Glomerular endothelial cell (primary cell): ENCODE measurements at regions not wholly inside any gene's neighbourhood (a gene's known extent, or its start where the extent isn't known, plus 50 kb on each side); places are given as distances from the start of the nearest gene placed in this dataset.

Source experiments
- DNase-seq: peaks from one replicate; pipeline ENCODE4 v3.0.0-alpha.2; 2011; ENCODE audit warnings: low read depth, low spot score; ENCODE audit errors: extremely low read depth

DNA sequence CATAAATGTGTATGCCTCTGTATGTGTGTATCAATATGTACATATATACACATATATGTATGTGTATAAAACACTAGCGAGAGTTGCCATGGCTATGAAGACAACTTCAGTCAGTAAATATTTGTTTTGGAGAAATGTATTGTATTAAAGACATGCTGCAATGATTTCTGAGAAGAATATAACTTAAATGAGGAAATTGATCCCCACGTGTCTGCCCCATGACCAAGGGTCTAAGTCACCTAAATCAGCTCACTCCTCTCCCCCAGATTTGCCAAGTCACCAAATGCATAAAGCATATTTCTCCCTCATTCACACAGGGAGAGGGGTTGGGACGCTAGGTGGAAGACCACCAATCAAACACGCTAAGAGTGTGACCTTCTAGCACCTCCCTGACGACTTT, 58.3 kb upstream of the LYST start:
- DNase-seq, result no peak

DNA sequence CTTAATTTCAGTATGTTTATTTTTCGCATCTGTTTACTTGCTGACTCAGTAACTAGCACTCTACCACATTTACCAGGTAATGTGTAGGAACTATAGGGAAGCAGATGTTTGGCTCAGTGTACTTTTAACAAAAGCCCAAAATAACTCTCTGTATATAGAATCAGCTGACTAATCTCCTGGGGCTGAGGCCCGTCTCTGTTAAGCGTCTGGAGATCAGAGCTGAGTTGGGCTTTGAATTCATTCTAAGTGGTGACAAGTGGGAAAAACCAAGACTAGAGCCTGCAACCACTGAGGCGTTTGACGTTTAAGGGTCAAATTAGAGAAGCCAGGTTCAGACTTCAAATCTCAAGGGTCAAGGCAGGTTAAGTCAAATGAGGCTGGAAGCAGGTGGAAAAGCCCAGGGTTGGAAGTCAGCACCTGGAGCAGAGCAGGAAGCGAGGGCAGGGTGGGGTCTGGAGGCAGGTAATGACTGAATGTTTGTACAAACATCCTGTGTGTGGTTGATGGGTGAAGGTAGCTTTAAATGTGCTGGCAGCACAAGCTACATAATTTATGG, 56.8 kb upstream of the LYST start:
- DNase-seq, result no peak

DNA sequence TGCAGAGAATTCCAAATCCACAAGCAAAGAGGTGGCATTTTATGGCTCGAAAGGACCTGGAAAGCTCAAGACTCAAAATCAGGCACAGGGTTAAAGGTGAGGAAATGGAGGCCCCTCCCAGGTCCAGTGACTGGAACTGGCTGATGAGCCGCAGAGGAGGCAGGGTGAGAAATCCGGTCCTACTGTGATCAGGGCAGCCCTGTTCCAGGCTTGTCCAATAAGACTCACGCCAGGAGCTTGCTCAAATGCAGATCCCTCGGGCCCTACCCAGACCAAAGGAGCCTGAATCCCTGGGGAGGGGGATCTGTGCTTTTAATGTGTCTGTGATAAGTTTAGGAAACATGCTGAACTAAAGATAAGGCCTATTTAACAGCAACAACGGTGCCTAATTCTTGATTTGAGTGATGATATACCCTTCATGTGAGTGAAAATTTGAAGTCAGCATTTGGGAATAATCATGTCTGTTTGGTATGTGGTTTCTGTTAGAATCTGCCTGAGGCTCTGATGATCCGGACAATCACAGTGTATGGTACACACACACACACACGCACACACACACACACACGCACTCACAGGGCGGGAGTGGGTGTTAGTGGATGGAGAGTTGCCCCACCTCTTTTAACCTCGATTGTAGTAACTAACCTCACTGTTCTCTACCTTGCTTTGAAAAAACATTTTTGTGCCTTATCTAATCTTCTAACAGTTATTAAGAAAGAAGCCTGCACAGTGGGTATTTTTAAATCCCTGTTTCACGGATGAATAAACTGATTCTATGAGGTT, 54.1 kb upstream of the LYST start:
- no peak for DNase-seq

DNA sequence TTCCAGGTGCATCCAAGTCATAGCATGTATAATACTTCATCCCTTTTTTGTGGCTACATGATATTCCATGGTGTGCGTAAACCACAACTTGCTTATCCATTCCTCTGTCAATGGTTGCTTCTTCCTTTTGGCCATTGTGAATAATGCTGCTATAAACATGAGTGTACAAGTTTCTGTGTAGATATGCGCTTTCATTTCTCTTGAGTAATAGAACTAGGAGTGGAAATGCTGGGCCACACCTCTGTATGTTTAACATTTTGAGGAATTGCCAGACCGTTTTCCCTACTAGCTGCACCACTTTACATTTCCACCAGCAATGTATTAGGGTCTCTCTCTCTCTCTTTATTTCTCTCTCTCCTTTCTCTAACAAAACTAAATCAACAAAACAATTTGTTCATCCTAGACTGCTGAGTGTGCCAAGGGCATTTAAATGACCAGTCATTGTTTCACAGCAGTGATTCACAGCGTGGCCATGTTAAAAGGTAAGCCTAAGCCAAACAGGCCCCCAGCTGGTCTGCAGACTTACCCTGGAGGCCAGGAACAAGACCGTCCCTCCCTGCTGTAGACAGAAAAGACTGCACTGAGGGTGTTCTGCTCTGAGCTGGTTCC, 53.2 kb upstream of the LYST start:
- DNase-seq, result peak; percentile 41

DNA sequence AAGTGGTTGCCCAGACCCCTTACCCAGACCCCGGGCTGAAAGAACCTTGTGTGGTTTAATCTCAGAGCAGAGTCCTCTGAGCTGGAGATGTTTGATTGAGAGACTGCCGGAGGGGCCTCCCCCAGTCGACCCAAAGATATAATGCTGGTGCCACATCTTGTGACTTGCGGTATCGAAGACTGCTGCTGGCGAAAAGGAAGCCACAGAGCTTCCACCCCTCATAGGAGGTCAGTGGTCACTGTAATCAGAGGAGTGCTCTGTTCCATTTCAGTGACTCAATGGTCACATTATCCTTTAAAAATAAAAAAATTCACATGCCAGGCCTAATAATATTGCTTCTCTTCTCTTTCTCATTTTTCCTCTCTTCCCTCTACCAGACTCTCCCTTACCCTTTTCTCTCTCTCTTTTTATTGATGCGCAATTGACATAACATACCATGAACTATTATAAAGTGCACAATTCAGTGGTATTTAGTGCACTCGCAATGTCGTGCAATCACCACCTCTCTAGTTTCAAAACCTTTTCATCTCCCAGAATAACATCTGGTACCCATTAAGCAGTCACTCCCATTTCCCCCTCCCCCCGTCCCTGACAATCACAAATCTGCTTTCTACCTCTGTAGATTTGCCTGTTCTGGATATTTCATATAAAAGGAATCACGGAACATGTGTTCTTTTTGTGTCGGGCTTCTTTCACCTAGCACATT, 52.6 kb upstream of the LYST start:
- DNase-seq, result no peak

DNA sequence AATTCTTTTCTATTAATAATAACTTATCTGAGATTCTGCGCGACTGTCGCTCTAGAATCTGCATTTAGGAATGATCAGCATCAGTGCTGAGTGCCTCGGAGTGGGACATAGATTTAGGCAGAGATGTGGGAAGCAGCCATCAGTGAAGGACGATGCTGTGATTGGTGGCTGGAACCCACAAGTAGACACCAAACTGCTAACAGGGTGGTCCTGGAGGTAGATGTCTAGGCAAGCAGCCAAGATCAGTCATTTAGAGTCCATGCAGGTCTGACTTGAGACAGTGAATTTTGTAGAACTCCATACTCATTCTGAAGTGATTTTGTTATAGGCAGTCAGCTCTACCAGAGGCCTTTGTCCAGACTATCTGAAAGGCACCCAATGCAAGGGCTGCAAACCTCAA, 51.8 kb upstream of the LYST start:
- no peak for DNase-seq

DNA sequence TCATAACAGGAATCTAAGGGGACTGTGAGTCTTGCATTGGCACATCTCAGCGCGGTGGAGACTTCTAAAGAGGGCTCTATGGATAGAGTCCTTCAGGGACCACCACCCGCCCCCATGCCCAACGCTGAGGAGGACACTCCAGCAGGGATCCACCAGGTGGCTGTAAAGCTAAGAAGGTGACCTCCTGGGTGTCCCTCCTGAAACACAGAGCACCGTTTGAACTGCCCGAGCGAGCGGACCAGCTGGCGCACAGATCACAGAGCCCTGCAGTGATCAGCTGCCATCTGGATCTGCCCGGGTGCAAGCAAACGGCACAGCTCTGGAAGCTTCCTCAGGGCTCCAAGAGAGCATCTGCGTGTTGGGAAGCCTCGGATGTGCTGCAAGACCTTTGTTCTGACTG, 51.3 kb upstream of the LYST start:
- no peak for DNase-seq

DNA sequence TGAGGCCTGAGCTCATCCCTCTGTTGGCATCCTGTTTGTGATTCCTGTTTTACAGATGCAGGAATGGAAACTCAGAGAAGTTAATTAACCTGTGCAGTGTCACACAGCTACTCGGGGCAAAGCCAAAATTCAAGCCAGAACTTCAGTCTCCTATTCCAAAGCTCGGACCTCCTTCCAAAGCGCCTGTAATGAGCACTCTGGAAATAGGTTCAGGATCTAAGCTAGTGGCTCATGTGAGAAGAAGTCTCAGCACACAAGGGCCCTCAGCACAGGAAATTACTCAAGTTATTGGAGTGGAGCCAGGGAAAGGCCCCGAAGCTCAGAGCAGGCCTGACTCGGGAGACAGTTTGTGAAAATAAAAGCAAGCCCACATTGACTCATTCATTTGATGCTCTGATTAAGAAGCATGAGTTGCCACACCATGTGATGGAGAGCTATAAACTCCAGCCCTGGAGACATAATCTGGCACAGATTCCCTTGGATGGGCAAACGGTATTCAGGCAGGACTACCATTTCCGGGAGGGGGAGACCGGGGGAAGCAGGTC, 50.6 kb upstream of the LYST start:
- DNase-seq, result peak; percentile 97
